GM23338 (cell line): ENCODE measurements at regions not wholly inside any gene's neighbourhood (a gene's known extent, or its start where the extent isn't known, plus 50 kb on each side); places are given as distances from the start of the nearest gene placed in this dataset.

ENCODE experiments used
- ATAC-seq: fragments of 200-7000 bp; cut with Tn5 transposase; 3 replicates; pipeline ENCODE4 v1.9.1; 2020
- DNase-seq: peaks from one replicate; pipeline ENCODE4 v3.0.0-alpha.2; 2015; ENCODE audit warnings: low spot score
- H2AFZ ChIP-seq: fragments of 200-600 bp; sonication (generic); 2 replicates; pipeline ENCODE4 v1.8.0; 2016; ENCODE audit warnings: antibody characterized with exemption, mild to moderate bottlenecking, moderate library complexity
- H3F3A ChIP-seq: fragments of 200-600 bp; sonication (generic); replicated peaks from 2 replicates; pipeline ENCODE4 v1.8.0; 2017; ENCODE audit warnings: antibody characterized with exemption, mixed run types, low read depth
- H3K27ac ChIP-seq: fragments of 200-600 bp; sonication (generic); 2 replicates; pipeline ENCODE4 v1.6.1; 2016; ENCODE audit warnings: low read depth
- H3K27me3 ChIP-seq: fragments of 200-600 bp; sonication (generic); 2 replicates; pipeline ENCODE4 v1.8.0; 2016; ENCODE audit warnings: mild to moderate bottlenecking, mixed run types, moderate library complexity; ENCODE audit not compliant: insufficient read depth
- H3K36me3 ChIP-seq: fragments of 200-600 bp; sonication (generic); 2 replicates; pipeline ENCODE4 v1.8.0; 2016; ENCODE audit warnings: mild to moderate bottlenecking; ENCODE audit not compliant: insufficient read depth
- H3K4me1 ChIP-seq: fragments of 200-600 bp; sonication (generic); 2 replicates; pipeline ENCODE4 v1.8.0; 2016; ENCODE audit warnings: mild to moderate bottlenecking, moderate library complexity; ENCODE audit not compliant: insufficient read depth
- H3K4me2 ChIP-seq: fragments of 200-600 bp; sonication (generic); 2 replicates; pipeline ENCODE4 v1.7.1; 2017; ENCODE audit warnings: mixed run types
- H3K4me3 ChIP-seq: fragments of 200-600 bp; sonication (generic); 2 replicates; pipeline ENCODE4 v1.6.1; 2016; ENCODE audit warnings: mixed run types
- H3K79me2 ChIP-seq: fragments of 200-600 bp; sonication (generic); replicated peaks from 2 replicates; pipeline ENCODE4 v1.8.0; 2017; ENCODE audit warnings: mild to moderate bottlenecking; ENCODE audit not compliant: insufficient read depth
- H3K9me2 ChIP-seq: fragments of 200-600 bp; sonication (generic); 2 replicates; pipeline ENCODE4 v1.8.0; 2017; ENCODE audit not compliant: insufficient read depth
- H4K20me1 ChIP-seq: fragments of 200-600 bp; sonication (generic); replicated peaks from 2 replicates; pipeline ENCODE4 v1.8.0; 2017; ENCODE audit warnings: mild to moderate bottlenecking; ENCODE audit not compliant: insufficient read depth
- H3K27ac Mint-ChIP-seq: 2 replicates; pipeline ENCODE4 v1.8.0; 2020; ENCODE audit warnings: inconsistent platforms, mild to moderate bottlenecking, moderate library complexity, mixed read lengths
- H3K27me3 Mint-ChIP-seq: 3 replicates; pipeline ENCODE4 v1.8.0; 2022; ENCODE audit warnings: low read depth, mild to moderate bottlenecking, moderate library complexity, mixed read lengths, inconsistent platforms; ENCODE audit not compliant: insufficient read depth, poor library complexity
- H3K36me3 Mint-ChIP-seq: 3 replicates; pipeline ENCODE4 v1.8.0; 2021; ENCODE audit warnings: low read depth, mild to moderate bottlenecking, inconsistent platforms, moderate library complexity, mixed read lengths
- H3K4me1 Mint-ChIP-seq: 3 replicates; pipeline ENCODE4 v1.8.0; 2020; ENCODE audit warnings: mild to moderate bottlenecking, inconsistent platforms, mixed read lengths
- H3K4me3 Mint-ChIP-seq: 3 replicates; pipeline ENCODE4 v1.8.0; 2021; ENCODE audit warnings: moderate library complexity, mild to moderate bottlenecking, inconsistent platforms, mixed read lengths
- H3K9me3 Mint-ChIP-seq: 3 replicates; pipeline ENCODE4 v1.8.0; 2020; ENCODE audit warnings: moderate library complexity, mild to moderate bottlenecking, inconsistent platforms, mixed read lengths
- EZH2phosphoT487 ChIP-seq: fragments of 200-600 bp; sonication (generic); IDR thresholded peaks from one replicate; pipeline ENCODE4 v1.8.1; 2018; ENCODE audit warnings: antibody characterized with exemption; ENCODE audit not compliant: unreplicated experiment
- JUNB ChIP-seq: IDR thresholded peaks from one replicate; pipeline ENCODE4 v1.6.1; 2016; ENCODE audit warnings: antibody characterized with exemption; ENCODE audit not compliant: unreplicated experiment
- NANOG ChIP-seq: IDR thresholded peaks from 2 replicates; pipeline ENCODE4 v1.6.1; 2016; ENCODE audit warnings: antibody characterized with exemption, borderline replicate concordance
- POLR2AphosphoS5 ChIP-seq: IDR thresholded peaks from 2 replicates; pipeline ENCODE4 v1.6.1; 2016; ENCODE audit warnings: antibody characterized with exemption, low read depth
- STAT1 ChIP-seq: IDR thresholded peaks from one replicate; pipeline ENCODE4 v1.6.1; 2016; ENCODE audit warnings: antibody characterized with exemption; ENCODE audit not compliant: unreplicated experiment
- TF ChIP-seq, protein P1 (sequence below): fragments of 250-450 bp; sonication (Bioruptor Pico); IDR thresholded peaks from 2 replicates; pipeline ENCODE4 v1.5.0; 2020; ENCODE audit warnings: mild to moderate bottlenecking, moderate library complexity
- TF ChIP-seq, protein P2 (sequence below): IDR thresholded peaks from one replicate; pipeline ENCODE4 v1.6.1; 2018; ENCODE audit warnings: antibody characterized with exemption; ENCODE audit not compliant: unreplicated experiment
- TF ChIP-seq, protein P3 (sequence below), 2 experiments: fragments of 200-600 bp in 1 of 2; sonication (generic) in 1 of 2; conservative IDR thresholded peaks; 2 replicates each; pipeline versions ENCODE4 v1.5.1 to v1.6.1; 2016 to 2017; ENCODE audit warnings: antibody characterized with exemption in 2 of 2, low read depth in 2 of 2, mild to moderate bottlenecking in 2 of 2, moderate library complexity in 1 of 2
- TF ChIP-seq, protein P4 (sequence below): IDR thresholded peaks from 2 replicates; pipeline ENCODE4 v1.6.1; 2016; ENCODE audit warnings: antibody characterized with exemption

DNA sequence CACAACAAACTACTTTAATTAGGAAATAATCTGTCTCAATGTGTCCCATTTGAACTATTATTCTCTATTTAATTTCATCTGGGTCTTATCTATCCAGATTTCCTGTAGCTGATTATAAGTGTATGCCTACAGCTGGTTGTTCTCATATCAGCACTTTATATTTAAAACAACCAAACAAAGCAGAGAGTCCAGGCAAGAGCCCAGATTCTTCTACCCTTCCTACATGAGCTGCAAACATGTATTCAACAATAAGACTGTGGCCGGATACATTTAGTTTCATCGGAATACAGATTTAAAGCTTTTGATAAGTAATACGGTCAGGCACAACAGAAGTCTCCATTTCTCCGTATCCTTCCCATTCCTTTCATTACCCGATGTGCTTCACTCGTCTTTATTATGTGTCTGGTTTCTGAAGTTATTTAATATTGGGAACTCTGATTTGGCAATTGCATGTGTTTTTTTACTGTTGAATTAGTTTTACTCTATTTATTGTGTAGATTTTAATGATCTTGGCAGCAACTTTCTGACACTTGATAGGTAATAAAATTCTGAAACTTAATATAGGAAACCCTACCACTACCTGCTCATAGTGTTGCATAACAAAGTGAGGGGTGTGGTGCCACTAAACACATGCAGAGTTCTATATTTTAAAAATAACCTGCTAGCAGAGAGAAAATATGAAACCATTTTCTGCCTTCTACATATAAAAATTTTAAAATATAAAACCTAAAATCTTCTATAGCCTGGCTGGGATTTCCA lies 653.5 kb upstream of the PTCHD4 start (continued):
- TF ChIP-seq, protein P1, sequence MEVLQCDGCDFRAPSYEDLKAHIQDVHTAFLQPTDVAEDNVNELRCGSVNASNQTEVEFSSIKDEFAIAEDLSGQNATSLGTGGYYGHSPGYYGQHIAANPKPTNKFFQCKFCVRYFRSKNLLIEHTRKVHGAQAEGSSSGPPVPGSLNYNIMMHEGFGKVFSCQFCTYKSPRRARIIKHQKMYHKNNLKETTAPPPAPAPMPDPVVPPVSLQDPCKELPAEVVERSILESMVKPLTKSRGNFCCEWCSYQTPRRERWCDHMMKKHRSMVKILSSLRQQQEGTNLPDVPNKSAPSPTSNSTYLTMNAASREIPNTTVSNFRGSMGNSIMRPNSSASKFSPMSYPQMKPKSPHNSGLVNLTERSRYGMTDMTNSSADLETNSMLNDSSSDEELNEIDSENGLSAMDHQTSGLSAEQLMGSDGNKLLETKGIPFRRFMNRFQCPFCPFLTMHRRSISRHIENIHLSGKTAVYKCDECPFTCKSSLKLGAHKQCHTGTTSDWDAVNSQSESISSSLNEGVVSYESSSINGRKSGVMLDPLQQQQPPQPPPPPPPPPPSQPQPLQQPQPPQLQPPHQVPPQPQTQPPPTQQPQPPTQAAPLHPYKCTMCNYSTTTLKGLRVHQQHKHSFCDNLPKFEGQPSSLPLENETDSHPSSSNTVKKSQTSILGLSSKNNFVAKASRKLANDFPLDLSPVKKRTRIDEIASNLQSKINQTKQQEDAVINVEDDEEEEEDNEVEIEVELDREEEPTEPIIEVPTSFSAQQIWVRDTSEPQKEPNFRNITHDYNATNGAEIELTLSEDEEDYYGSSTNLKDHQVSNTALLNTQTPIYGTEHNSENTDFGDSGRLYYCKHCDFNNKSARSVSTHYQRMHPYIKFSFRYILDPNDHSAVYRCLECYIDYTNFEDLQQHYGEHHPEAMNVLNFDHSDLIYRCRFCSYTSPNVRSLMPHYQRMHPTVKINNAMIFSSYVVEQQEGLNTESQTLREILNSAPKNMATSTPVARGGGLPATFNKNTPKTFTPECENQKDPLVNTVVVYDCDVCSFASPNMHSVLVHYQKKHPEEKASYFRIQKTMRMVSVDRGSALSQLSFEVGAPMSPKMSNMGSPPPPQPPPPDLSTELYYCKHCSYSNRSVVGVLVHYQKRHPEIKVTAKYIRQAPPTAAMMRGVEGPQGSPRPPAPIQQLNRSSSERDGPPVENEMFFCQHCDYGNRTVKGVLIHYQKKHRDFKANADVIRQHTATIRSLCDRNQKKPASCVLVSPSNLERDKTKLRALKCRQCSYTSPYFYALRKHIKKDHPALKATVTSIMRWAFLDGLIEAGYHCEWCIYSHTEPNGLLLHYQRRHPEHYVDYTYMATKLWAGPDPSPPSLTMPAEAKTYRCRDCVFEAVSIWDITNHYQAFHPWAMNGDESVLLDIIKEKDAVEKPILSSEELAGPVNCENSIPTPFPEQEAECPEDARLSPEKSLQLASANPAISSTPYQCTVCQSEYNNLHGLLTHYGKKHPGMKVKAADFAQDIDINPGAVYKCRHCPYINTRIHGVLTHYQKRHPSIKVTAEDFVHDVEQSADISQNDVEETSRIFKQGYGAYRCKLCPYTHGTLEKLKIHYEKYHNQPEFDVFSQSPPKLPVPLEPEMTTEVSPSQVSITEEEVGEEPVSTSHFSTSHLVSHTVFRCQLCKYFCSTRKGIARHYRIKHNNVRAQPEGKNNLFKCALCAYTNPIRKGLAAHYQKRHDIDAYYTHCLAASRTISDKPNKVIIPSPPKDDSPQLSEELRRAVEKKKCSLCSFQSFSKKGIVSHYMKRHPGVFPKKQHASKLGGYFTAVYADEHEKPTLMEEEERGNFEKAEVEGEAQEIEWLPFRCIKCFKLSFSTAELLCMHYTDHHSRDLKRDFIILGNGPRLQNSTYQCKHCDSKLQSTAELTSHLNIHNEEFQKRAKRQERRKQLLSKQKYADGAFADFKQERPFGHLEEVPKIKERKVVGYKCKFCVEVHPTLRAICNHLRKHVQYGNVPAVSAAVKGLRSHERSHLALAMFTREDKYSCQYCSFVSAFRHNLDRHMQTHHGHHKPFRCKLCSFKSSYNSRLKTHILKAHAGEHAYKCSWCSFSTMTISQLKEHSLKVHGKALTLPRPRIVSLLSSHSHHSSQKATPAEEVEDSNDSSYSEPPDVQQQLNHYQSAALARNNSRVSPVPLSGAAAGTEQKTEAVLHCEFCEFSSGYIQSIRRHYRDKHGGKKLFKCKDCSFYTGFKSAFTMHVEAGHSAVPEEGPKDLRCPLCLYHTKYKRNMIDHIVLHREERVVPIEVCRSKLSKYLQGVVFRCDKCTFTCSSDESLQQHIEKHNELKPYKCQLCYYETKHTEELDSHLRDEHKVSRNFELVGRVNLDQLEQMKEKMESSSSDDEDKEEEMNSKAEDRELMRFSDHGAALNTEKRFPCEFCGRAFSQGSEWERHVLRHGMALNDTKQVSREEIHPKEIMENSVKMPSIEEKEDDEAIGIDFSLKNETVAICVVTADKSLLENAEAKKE = no peak
- TF ChIP-seq NANOG = no peak

DNA sequence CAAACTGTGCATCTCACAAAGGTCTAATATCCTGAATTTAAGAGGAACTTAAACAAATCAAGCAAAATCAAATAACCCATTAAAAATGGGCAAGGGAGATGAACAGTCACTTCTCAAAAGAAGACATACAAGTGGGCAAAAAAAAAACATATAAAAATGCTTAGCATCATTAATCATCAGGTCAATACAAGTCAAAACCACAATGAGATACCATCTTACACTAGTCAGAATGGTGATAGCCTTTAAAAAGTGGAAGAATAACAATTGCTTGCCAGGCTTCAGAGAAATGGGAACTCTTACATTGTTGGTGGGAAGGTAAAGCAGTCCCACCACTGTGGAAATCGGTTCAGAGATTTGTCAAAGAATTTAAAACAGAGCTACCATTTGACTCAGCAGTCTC lies 646.7 kb upstream of the PTCHD4 start:
- ATAC-seq (no peak), DNase-seq (no peak)
- H2AFZ ChIP-seq = no peak overlapping the region
- Mint-ChIP-seq H3K27ac (no peak overlapping the region), H3K4me3 (no peak overlapping the region), H3K36me3 (no peaks in the 10 kb centered on the region; the same call in 2 of the 3 replicates), H3K9me3 (peaks cover 2% of the 10 kb centered on the region; the same call in 1 of the 3 replicates), H3K4me1 (no peaks in the 10 kb centered on the region), H3K27me3 (no peaks in the 10 kb centered on the region)
- H3K4me2 ChIP-seq = no peak overlapping the region
- H3K27ac ChIP-seq = no peak overlapping the region
- no peaks in the 10 kb centered on the region for H3F3A ChIP-seq
- H3K79me2 ChIP-seq = no peaks in the 10 kb centered on the region
- no peaks in the 10 kb centered on the region for H3K27me3 ChIP-seq
- no peaks in the 10 kb centered on the region for H3K4me1 ChIP-seq
- H3K4me3 ChIP-seq = no peak overlapping the region
- H3K9me2 ChIP-seq = 0 out of 2 replicates have a peak, but pooled peaks cover 4% of the 10 kb centered on the region
- H4K20me1 ChIP-seq = no peaks in the 10 kb centered on the region
- H3K36me3 ChIP-seq = no peaks in the 10 kb centered on the region
- TF ChIP-seq EZH2phosphoT487 (no peak), POLR2AphosphoS5 (no peak), JUNB (no peak), NANOG (no peak), STAT1 (no peak)
- TF ChIP-seq, protein P2, sequence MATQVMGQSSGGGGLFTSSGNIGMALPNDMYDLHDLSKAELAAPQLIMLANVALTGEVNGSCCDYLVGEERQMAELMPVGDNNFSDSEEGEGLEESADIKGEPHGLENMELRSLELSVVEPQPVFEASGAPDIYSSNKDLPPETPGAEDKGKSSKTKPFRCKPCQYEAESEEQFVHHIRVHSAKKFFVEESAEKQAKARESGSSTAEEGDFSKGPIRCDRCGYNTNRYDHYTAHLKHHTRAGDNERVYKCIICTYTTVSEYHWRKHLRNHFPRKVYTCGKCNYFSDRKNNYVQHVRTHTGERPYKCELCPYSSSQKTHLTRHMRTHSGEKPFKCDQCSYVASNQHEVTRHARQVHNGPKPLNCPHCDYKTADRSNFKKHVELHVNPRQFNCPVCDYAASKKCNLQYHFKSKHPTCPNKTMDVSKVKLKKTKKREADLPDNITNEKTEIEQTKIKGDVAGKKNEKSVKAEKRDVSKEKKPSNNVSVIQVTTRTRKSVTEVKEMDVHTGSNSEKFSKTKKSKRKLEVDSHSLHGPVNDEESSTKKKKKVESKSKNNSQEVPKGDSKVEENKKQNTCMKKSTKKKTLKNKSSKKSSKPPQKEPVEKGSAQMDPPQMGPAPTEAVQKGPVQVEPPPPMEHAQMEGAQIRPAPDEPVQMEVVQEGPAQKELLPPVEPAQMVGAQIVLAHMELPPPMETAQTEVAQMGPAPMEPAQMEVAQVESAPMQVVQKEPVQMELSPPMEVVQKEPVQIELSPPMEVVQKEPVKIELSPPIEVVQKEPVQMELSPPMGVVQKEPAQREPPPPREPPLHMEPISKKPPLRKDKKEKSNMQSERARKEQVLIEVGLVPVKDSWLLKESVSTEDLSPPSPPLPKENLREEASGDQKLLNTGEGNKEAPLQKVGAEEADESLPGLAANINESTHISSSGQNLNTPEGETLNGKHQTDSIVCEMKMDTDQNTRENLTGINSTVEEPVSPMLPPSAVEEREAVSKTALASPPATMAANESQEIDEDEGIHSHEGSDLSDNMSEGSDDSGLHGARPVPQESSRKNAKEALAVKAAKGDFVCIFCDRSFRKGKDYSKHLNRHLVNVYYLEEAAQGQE = no peak
- TF ChIP-seq, protein P3, sequence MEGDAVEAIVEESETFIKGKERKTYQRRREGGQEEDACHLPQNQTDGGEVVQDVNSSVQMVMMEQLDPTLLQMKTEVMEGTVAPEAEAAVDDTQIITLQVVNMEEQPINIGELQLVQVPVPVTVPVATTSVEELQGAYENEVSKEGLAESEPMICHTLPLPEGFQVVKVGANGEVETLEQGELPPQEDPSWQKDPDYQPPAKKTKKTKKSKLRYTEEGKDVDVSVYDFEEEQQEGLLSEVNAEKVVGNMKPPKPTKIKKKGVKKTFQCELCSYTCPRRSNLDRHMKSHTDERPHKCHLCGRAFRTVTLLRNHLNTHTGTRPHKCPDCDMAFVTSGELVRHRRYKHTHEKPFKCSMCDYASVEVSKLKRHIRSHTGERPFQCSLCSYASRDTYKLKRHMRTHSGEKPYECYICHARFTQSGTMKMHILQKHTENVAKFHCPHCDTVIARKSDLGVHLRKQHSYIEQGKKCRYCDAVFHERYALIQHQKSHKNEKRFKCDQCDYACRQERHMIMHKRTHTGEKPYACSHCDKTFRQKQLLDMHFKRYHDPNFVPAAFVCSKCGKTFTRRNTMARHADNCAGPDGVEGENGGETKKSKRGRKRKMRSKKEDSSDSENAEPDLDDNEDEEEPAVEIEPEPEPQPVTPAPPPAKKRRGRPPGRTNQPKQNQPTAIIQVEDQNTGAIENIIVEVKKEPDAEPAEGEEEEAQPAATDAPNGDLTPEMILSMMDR (conservative IDR thresholded peaks at IDR 0.05; ENCODE audit: low read depth in 2 of 2) = no peak
- TF ChIP-seq, protein P4, sequence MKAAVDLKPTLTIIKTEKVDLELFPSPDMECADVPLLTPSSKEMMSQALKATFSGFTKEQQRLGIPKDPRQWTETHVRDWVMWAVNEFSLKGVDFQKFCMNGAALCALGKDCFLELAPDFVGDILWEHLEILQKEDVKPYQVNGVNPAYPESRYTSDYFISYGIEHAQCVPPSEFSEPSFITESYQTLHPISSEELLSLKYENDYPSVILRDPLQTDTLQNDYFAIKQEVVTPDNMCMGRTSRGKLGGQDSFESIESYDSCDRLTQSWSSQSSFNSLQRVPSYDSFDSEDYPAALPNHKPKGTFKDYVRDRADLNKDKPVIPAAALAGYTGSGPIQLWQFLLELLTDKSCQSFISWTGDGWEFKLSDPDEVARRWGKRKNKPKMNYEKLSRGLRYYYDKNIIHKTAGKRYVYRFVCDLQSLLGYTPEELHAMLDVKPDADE = no peak
